ENCODE measurements at regions not wholly inside any gene's neighbourhood (a gene's known extent, or its start where the extent isn't known, plus 50 kb on each side); places are given as distances from the start of the nearest gene placed in this dataset.

- TF ChIP-seq EZH2 (IDR thresholded peaks at IDR 0.05; ENCODE audit: borderline replicate concordance, low read depth, low read length, severe bottlenecking) (no peak), CTCF (IDR thresholded peaks at IDR 0.05; ENCODE audit: borderline replicate concordance, extremely low read depth, low read length, poor library complexity, severe bottlenecking) (no peak)
- H3K4me1 ChIP-seq (ENCODE audit: insufficient read depth, low read length): no peaks in the 10 kb centered on the region
These were observed 531.4 kb downstream of the TDRD15 start for GRCh38 chr2:21655136-21655535.

GRCh38 chr2:21656330-21657075, 532.7 kb downstream of the TDRD15 start:
- H2AFZ ChIP-seq (ENCODE audit: low read depth, low read length): no peak overlapping the region
- no peak overlapping the region for H3K27ac ChIP-seq (ENCODE audit: low read length)
- H3K4me3 ChIP-seq (ENCODE audit: low read depth in 1 of 2, low read length in 2 of 2): no peak overlapping the region
- no peaks in the 10 kb centered on the region for H3K4me1 ChIP-seq (ENCODE audit: insufficient read depth, low read length)
- no peaks in the 10 kb centered on the region for H4K20me1 ChIP-seq (ENCODE audit: insufficient read depth, low read length)
- no peaks in the 10 kb centered on the region for H3K79me2 ChIP-seq (ENCODE audit: insufficient read depth, low read length)
- no peak overlapping the region for H3K4me2 ChIP-seq (ENCODE audit: insufficient read depth, low read length)
- no peaks in the 10 kb centered on the region for H3K9me3 ChIP-seq (ENCODE audit: insufficient read depth, low read length, severe bottlenecking)
- ATAC-seq (ENCODE audit: insufficient read depth, low read depth) (no peak), DNase-seq (no peak)
- TF ChIP-seq EZH2 (IDR thresholded peaks at IDR 0.05; ENCODE audit: borderline replicate concordance, low read depth, low read length, severe bottlenecking): no peak
- no peak for TF ChIP-seq CTCF (IDR thresholded peaks at IDR 0.05; ENCODE audit: borderline replicate concordance, extremely low read depth, low read length, poor library complexity, severe bottlenecking)
- H3K36me3 ChIP-seq (ENCODE audit: insufficient read depth, low read length): no peaks in the 10 kb centered on the region
- no peak overlapping the region for H3K9ac ChIP-seq (ENCODE audit: low read depth, low read length)
- no peaks in the 10 kb centered on the region for H3K27me3 ChIP-seq (ENCODE audit: insufficient read depth, low read length, poor library complexity)

More at GRCh38 chr2:21655136-21655535, 531.4 kb downstream of the TDRD15 start:
- Histone ChIP-seq H4K20me1 (ENCODE audit: insufficient read depth, low read length) (no peaks in the 10 kb centered on the region), H3K4me3 (ENCODE audit: low read depth in 1 of 2, low read length in 2 of 2) (no peak overlapping the region), H2AFZ (ENCODE audit: low read depth, low read length) (no peak overlapping the region), H3K27me3 (ENCODE audit: insufficient read depth, low read length, poor library complexity) (no peaks in the 10 kb centered on the region), H3K79me2 (ENCODE audit: insufficient read depth, low read length) (no peaks in the 10 kb centered on the region), H3K9me3 (ENCODE audit: insufficient read depth, low read length, severe bottlenecking) (no peaks in the 10 kb centered on the region), H3K27ac (ENCODE audit: low read length) (no peak overlapping the region), H3K36me3 (ENCODE audit: insufficient read depth, low read length) (no peaks in the 10 kb centered on the region), H3K9ac (ENCODE audit: low read depth, low read length) (no peak overlapping the region), H3K4me2 (ENCODE audit: insufficient read depth, low read length) (no peak overlapping the region)
- DNase-seq: no peak
- ATAC-seq (ENCODE audit: insufficient read depth, low read depth): no peak

- ATAC-seq (ENCODE audit: insufficient read depth, low read depth) (no peak), DNase-seq (no peak)
- Histone ChIP-seq H3K27me3 (ENCODE audit: insufficient read depth, low read length, poor library complexity) (no peaks in the 10 kb centered on the region), H3K9ac (ENCODE audit: low read depth, low read length) (no peak overlapping the region), H4K20me1 (ENCODE audit: insufficient read depth, low read length) (no peaks in the 10 kb centered on the region), H3K9me3 (ENCODE audit: insufficient read depth, low read length, severe bottlenecking) (no peaks in the 10 kb centered on the region), H3K27ac (ENCODE audit: low read length) (no peak overlapping the region), H3K4me1 (ENCODE audit: insufficient read depth, low read length) (no peaks in the 10 kb centered on the region), H3K79me2 (ENCODE audit: insufficient read depth, low read length) (no peaks in the 10 kb centered on the region), H3K36me3 (ENCODE audit: insufficient read depth, low read length) (no peaks in the 10 kb centered on the region), H2AFZ (ENCODE audit: low read depth, low read length) (no peak overlapping the region), H3K4me2 (ENCODE audit: insufficient read depth, low read length) (no peak overlapping the region), H3K4me3 (ENCODE audit: low read depth in 1 of 2, low read length in 2 of 2) (no peak overlapping the region)
- TF ChIP-seq CTCF (IDR thresholded peaks at IDR 0.05; ENCODE audit: borderline replicate concordance, extremely low read depth, low read length, poor library complexity, severe bottlenecking) (no peak), EZH2 (IDR thresholded peaks at IDR 0.05; ENCODE audit: borderline replicate concordance, low read depth, low read length, severe bottlenecking) (no peak)
These were observed 533.7 kb downstream of the TDRD15 start for GRCh38 chr2:21657445-21657844.

Measured in DND-41 (cell line).